ENCODE measurements at regions not wholly inside any gene's neighbourhood (a gene's known extent, or its start where the extent isn't known, plus 50 kb on each side); places are given as distances from the start of the nearest gene placed in this dataset.

DNA sequence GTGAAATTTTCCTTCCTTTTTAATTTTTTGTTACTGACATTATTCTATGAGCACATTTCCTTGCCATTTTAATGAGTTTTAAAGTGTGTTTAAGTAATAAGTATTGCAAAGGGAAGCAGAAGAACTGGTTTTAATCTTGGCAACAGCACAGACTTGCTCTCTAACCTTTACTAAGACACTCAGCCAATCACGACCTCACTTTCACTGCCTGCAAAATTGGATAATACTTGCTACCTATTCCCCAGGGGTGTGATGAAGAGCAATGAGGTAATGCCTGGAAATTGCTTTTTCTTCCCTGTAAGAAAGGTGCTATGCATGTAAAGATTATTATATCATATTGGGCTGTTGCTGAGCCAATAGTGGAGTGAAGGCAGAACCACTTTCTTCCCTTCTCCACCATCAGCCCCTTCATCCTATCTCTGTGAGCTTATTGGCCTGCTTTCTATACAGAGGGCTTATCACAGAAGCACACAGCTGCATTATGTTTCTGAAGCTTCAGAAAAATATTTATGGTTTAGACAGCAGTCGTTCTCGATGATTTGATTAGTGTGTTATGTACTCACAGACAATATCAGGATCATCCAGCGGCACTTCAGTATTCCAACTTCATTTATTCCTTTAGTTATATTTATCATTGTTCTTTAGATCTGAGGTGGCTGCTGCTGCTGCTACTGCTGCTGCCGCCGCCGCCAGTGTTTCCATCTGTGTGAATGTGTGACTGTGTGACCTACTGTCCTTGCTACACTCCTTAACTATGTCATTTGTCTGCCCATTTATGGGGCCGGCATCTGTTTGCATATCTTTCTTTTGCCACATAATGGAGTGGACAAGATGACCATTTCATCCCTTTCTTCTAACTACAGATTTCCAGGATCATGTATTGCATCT is 255.1 kb downstream of the C4orf33 start:
- no peak for TF ChIP-seq FOXK2 (IDR thresholded peaks at IDR 0.05)
- TF ChIP-seq ZNF384 (IDR thresholded peaks at IDR 0.05), result no peak
- TF ChIP-seq TARDBP (IDR thresholded peaks at IDR 0.05), result no peak
- TF ChIP-seq ARNT (IDR thresholded peaks at IDR 0.05), result no peak
- TF ChIP-seq L3MBTL2 (conservative IDR thresholded peaks at IDR 0.05), result no peak
- TF ChIP-seq FOXM1 (IDR thresholded peaks at IDR 0.05; ENCODE audit: borderline replicate concordance), result no peak
- no peak for TF ChIP-seq BHLHE40 (IDR thresholded peaks at IDR 0.05; ENCODE audit: borderline replicate concordance)
- TF ChIP-seq, protein P1, sequence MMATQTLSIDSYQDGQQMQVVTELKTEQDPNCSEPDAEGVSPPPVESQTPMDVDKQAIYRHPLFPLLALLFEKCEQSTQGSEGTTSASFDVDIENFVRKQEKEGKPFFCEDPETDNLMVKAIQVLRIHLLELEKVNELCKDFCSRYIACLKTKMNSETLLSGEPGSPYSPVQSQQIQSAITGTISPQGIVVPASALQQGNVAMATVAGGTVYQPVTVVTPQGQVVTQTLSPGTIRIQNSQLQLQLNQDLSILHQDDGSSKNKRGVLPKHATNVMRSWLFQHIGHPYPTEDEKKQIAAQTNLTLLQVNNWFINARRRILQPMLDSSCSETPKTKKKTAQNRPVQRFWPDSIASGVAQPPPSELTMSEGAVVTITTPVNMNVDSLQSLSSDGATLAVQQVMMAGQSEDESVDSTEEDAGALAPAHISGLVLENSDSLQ (IDR thresholded peaks at IDR 0.05), result no peak

All from HEK293T (cell line).